ENCODE measurements at regions not wholly inside any gene's neighbourhood (a gene's known extent, or its start where the extent isn't known, plus 50 kb on each side); places are given as distances from the start of the nearest gene placed in this dataset.

DNA sequence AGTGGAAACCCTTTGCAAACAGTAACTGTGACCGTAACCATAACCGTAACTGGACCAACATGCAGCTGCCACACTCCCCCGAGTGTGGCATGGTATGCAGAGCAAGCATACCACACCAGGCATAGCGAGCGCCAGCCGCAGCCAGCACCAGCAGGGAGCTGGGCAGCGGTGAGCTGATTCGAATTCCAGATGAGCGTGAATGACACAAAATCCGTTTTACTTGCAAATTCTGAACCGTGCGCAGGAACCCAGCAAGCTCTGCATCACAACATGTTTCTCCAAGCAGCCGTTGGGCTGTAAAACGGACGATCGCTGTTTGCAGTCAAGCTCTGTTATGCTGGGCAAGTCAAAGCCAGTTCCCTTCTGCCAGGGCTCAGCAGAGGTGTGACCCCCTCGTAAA, 111.1 kb downstream of the OAT start:
- Histone ChIP-seq H3K27me3 (no peaks in the 10 kb centered on the region), H3K36me3 (no peaks in the 10 kb centered on the region), H3K4me1 (peaks cover 0 to 3% (median 0%) of the 10 kb centered on the region in 4 donors), H3K27ac (no peak overlapping the region), H3K4me3 (no peak overlapping the region), H3K9me3 (no peaks in the 10 kb centered on the region)
- TF ChIP-seq EP300 (IDR thresholded peaks at IDR 0.05): no peak
- no peak for TF ChIP-seq POLR2A (IDR thresholded peaks at IDR 0.05)
- TF ChIP-seq POLR2AphosphoS5 (IDR thresholded peaks at IDR 0.05): no peak
- no peak for TF ChIP-seq CTCF (IDR thresholded peaks at IDR 0.05)
- WGBS, 2 donors: 85 to 86% methylated on average over 17 of the region's 17 CpGs
- intact Hi-C loops (cut with DNase I): no loop called here
- DNase-seq: no peak

DNA sequence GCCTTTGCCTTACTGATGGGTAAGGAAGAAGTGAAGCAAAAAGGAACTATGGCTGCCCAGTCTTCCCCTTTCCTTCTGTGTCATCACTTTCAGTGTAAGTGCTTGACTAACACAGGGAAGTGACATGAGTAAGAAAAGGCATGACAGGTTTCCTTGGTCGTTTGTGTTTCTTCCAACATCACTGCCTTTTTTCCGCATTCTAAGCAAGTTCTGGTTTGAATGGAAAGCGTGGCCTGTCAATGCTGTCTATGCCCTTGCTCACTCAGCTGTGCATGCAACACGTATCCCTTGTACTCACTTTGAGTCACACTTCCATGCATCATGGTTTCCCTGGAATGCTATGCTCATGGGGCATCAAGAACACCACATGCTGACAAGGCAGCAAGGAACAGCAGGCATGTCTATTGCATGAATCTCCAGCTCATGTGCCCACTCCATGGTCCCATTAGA, 111.8 kb downstream of the OAT start:
- Histone ChIP-seq H3K27me3 (no peaks in the 10 kb centered on the region), H3K9me3 (no peaks in the 10 kb centered on the region), H3K4me1 (peaks cover 0 to 8% (median 0%) of the 10 kb centered on the region in 4 donors), H3K4me3 (no peak overlapping the region), H3K36me3 (no peaks in the 10 kb centered on the region), H3K27ac (no peak overlapping the region)
- intact Hi-C loops (cut with DNase I): no loop called here
- 62 to 73% methylated on average over 4 of the region's 4 CpGs for WGBS, 2 donors
- DNase-seq: peak; percentile 60
- TF ChIP-seq EP300 (IDR thresholded peaks at IDR 0.05): peak in 1 of 4 donors; percentile 53
- TF ChIP-seq CTCF (IDR thresholded peaks at IDR 0.05): no peak
- TF ChIP-seq POLR2A (IDR thresholded peaks at IDR 0.05): no peak
- TF ChIP-seq POLR2AphosphoS5 (IDR thresholded peaks at IDR 0.05): peak in 1 of 4 donors; percentile 19

DNA sequence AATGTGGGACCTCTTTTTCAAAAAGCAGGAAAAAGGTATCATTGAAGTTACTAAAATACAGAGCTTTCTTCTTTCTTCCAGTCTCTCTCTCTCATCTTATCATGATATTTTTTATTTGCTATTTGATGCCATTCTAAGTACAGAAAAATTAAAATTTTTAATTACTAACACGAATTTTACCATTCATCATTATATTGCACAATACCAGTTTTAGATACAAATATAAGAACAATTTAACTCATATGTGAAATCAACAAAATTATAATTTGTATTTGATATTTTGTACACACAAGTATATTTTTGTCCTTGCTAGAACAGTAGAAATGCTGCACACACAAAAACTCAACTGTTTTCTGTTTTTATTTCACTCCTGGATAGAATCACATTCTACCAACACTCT, 112.2 kb downstream of the OAT start:
- 34 to 38% methylated on average over 1 of the region's 1 CpG for WGBS, 2 donors
- Histone ChIP-seq H3K27ac (no peak overlapping the region), H3K27me3 (no peaks in the 10 kb centered on the region), H3K9me3 (no peaks in the 10 kb centered on the region), H3K36me3 (no peaks in the 10 kb centered on the region), H3K4me3 (no peak overlapping the region), H3K4me1 (peaks cover 0 to 8% (median 0%) of the 10 kb centered on the region in 4 donors)
- no peak for TF ChIP-seq POLR2A (IDR thresholded peaks at IDR 0.05)
- TF ChIP-seq CTCF (IDR thresholded peaks at IDR 0.05): no peak
- no peak for TF ChIP-seq EP300 (IDR thresholded peaks at IDR 0.05)
- no peak for TF ChIP-seq POLR2AphosphoS5 (IDR thresholded peaks at IDR 0.05)
- intact Hi-C loops (cut with DNase I): no loop called here
- DNase-seq: no peak

- TF ChIP-seq POLR2A (IDR thresholded peaks at IDR 0.05) (no peak), CTCF (IDR thresholded peaks at IDR 0.05) (no peak), POLR2AphosphoS5 (IDR thresholded peaks at IDR 0.05) (no peak), EP300 (IDR thresholded peaks at IDR 0.05) (no peak)
- intact Hi-C loops (cut with DNase I): no loop called here
- Histone ChIP-seq H3K36me3 (no peaks in the 10 kb centered on the region), H3K4me1 (peaks cover 0 to 8% (median 0%) of the 10 kb centered on the region in 4 donors), H3K4me3 (no peak overlapping the region), H3K27ac (no peak overlapping the region), H3K27me3 (no peaks in the 10 kb centered on the region), H3K9me3 (no peaks in the 10 kb centered on the region)
- DNase-seq: peak; percentile 15
- WGBS, 2 donors: 81 to 88% methylated on average over 1 of the region's 1 CpG
Observed at GRCh38 chr10:124305984-124306383, 112.7 kb downstream of the OAT start.

DNA sequence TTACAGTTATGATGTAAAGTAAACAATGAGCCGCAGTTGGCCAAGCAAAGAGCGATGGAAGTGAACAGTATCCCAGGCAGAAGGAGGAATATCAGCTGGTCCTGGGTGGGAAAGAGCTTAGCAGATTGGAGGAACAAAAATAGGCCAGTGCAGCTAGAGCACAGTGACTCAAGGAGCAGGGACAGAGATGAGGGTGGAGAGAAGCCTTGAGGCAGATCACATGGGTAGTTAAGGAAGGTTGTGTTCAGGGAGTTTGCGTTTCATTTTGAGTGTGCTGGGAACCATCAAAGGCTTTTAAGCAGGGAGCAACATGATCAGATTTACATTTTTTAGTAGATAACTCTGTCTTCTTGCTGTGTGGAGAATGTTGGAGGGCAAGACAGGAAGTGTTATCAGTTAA, 113.6 kb downstream of the OAT start:
- H3K36me3 ChIP-seq: no peaks in the 10 kb centered on the region
- H3K4me1 ChIP-seq: peaks cover 0 to 8% (median 0%) of the 10 kb centered on the region in 4 donors
- intact Hi-C loops (cut with DNase I): no loop called here
- no peaks in the 10 kb centered on the region for H3K9me3 ChIP-seq
- DNase-seq: no peak
- H3K27me3 ChIP-seq: no peaks in the 10 kb centered on the region
- no peak overlapping the region for H3K4me3 ChIP-seq
- WGBS, 2 donors: 57 to 72% methylated on average over 3 of the region's 3 CpGs
- no peak for TF ChIP-seq POLR2A (IDR thresholded peaks at IDR 0.05)
- TF ChIP-seq CTCF (IDR thresholded peaks at IDR 0.05): no peak
- TF ChIP-seq EP300 (IDR thresholded peaks at IDR 0.05): no peak
- TF ChIP-seq POLR2AphosphoS5 (IDR thresholded peaks at IDR 0.05): no peak
- no peak overlapping the region for H3K27ac ChIP-seq

Data from sigmoid colon (tissue), 6 donors.